Uterus (tissue), 3 donors: ENCODE measurements at regions not wholly inside any gene's neighbourhood (a gene's known extent, or its start where the extent isn't known, plus 50 kb on each side); places are given as distances from the start of the nearest gene placed in this dataset.

Experiments used
- DNase-seq, 2 donors: peaks; one replicate each; pipeline ENCODE4 v3.0.0-alpha.2; 2019 to 2020
- H3K27ac ChIP-seq, 2 donors: fragments of 200-600 bp; sonication (generic); 1 replicate in 1 of 2; 2 replicates in 1 of 2; pipeline ENCODE4 v1.5.1; 2016 to 2018
- H3K27me3 ChIP-seq, 2 donors: fragments of 200-600 bp; sonication (generic); one replicate each; pipeline ENCODE4 v1.5.1; 2018 to 2019; ENCODE audit warnings: control low read depth in 1 of 2
- H3K36me3 ChIP-seq, 2 donors: fragments of 200-600 bp; sonication (generic); one replicate each; pipeline ENCODE4 v1.5.1; 2019; ENCODE audit warnings: control low read depth in 1 of 2
- H3K4me1 ChIP-seq, 2 donors: fragments of 200-600 bp; sonication (generic); one replicate each; pipeline ENCODE4 v1.5.1; 2018 to 2019; ENCODE audit warnings: control low read depth in 1 of 2
- H3K4me3 ChIP-seq, 2 donors: fragments of 200-600 bp; sonication (generic); 1 replicate in 1 of 2; 2 replicates in 1 of 2; pipeline ENCODE4 v1.5.1; 2018 to 2019; ENCODE audit warnings: mild to moderate bottlenecking in 1 of 2
- H3K9me3 ChIP-seq, 2 donors: fragments of 200-600 bp; sonication (generic); one replicate each; pipeline ENCODE4 v1.5.1; 2019; ENCODE audit warnings: control low read depth in 1 of 2
- POLR2A ChIP-seq, 2 donors: fragments of 450-650 bp; IDR thresholded peaks; one replicate each; pipeline ENCODE4 v1.6.1; 2016; ENCODE audit warnings: antibody characterized with exemption in 2 of 2, mild to moderate bottlenecking in 1 of 2, moderate library complexity in 1 of 2
- intact Hi-C: fragments of 100-400 bp; cut with DNase I; formaldehyde crosslinking; loops from one replicate; pipeline ENCODE4 v1.15.1; 2023; ENCODE audit warnings: low total_unique reads
- TF ChIP-seq, protein P1 (sequence below), 4 experiments: fragments of 200-600 bp in 2 of 4; fragments of 450-650 bp in 2 of 4; sonication (generic) in 2 of 4; IDR thresholded peaks; one replicate each; pipeline ENCODE4 v1.5.1; 2016 to 2019; ENCODE audit warnings: antibody characterized with exemption in 4 of 4, mild to moderate bottlenecking in 2 of 4, moderate library complexity in 1 of 4
- donor health status: DM: yes; HTN: yes; CAD: no.

DNA sequence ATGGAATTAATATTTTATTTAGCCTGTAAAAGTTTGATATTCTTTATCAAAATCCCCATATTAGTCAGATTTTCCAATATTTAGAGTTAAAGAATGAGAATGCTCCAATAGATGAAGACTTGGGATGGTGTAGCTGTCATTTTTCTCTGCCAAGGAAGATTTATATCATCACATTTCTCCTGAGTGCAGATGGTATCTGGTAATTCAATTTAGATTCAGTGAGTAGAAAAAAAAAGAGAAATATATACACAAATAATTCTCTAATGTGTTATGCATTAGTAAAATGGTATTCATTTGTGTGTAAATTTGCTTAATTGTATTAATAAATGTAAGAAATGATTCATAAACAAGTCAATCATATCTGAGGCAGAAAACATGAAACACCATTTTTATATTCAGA is 1508.7 kb upstream of the PCDH20 start:
- Histone ChIP-seq H3K27me3 (no peaks in the 10 kb centered on the region), H3K4me1 (no peaks in the 10 kb centered on the region), H3K27ac (no peak overlapping the region), H3K36me3 (no peaks in the 10 kb centered on the region), H3K9me3 (no peaks in the 10 kb centered on the region), H3K4me3 (no peak overlapping the region)
- TF ChIP-seq POLR2A (IDR thresholded peaks at IDR 0.05): no peak
- TF ChIP-seq, protein P1, sequence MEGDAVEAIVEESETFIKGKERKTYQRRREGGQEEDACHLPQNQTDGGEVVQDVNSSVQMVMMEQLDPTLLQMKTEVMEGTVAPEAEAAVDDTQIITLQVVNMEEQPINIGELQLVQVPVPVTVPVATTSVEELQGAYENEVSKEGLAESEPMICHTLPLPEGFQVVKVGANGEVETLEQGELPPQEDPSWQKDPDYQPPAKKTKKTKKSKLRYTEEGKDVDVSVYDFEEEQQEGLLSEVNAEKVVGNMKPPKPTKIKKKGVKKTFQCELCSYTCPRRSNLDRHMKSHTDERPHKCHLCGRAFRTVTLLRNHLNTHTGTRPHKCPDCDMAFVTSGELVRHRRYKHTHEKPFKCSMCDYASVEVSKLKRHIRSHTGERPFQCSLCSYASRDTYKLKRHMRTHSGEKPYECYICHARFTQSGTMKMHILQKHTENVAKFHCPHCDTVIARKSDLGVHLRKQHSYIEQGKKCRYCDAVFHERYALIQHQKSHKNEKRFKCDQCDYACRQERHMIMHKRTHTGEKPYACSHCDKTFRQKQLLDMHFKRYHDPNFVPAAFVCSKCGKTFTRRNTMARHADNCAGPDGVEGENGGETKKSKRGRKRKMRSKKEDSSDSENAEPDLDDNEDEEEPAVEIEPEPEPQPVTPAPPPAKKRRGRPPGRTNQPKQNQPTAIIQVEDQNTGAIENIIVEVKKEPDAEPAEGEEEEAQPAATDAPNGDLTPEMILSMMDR (IDR thresholded peaks at IDR 0.05): no peak
- intact Hi-C loops: no loop called here
- no peak for DNase-seq

DNA sequence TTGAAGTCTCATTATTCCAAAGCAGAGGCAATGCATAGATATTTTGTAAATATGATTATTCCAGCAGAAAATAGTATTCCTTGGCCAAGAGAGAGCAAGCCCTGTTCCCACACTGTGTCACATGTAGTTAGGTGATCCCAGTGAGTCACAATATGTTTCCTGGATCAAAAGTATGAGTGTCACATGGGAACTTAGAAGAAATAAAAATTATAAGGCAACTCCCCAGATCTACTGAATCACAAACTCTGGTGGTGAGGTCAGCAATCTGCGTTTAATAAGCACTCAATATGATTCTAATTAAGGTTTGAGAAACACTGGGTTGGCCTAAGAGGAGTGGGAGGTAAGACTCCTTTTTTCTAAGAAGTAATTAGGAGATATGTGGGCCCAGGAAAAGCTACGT is 1504.5 kb upstream of the PCDH20 start:
- DNase-seq: no peak
- intact Hi-C loops: no loop called here

DNA sequence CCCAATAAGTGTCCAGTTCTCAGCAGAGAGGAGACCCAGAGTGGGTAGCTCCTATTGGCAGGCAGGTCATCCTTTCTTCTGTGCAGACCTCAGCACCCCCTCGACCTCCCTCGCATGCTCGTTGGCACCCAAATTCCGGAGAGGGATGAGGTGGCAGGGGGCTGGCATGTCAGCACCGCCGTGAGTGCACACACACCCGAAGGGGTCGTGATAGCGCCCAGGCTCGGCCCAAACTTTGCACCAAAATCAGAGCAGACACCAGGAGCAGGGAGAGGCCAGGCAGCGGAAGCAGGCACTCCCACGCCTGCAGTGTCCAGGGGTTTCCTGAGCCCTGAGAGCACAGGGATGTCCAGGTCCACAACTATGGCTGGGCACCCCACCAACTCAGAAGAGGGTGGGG is 1503.8 kb upstream of the PCDH20 start:
- TF ChIP-seq, protein P1 (IDR thresholded peaks at IDR 0.05): no peak
- TF ChIP-seq POLR2A (IDR thresholded peaks at IDR 0.05): no peak
- H3K4me1 ChIP-seq: no peaks in the 10 kb centered on the region
- no peak for DNase-seq
- H3K27ac ChIP-seq: no peak overlapping the region
- no peaks in the 10 kb centered on the region for H3K9me3 ChIP-seq
- intact Hi-C loops: no loop called here
- no peaks in the 10 kb centered on the region for H3K36me3 ChIP-seq
- no peak overlapping the region for H3K4me3 ChIP-seq
- H3K27me3 ChIP-seq: no peaks in the 10 kb centered on the region

More for the DNA sequence above, 1504.5 kb upstream of the PCDH20 start:
- Histone ChIP-seq H3K4me3 (no peak overlapping the region), H3K9me3 (no peaks in the 10 kb centered on the region), H3K27ac (no peak overlapping the region), H3K27me3 (no peaks in the 10 kb centered on the region), H3K36me3 (no peaks in the 10 kb centered on the region), H3K4me1 (no peaks in the 10 kb centered on the region)
- no peak for TF ChIP-seq POLR2A (IDR thresholded peaks at IDR 0.05)

GRCh38 chr13:62910541-62911060 is 1495.0 kb upstream of the PCDH20 start:
- no peak overlapping the region for H3K27ac ChIP-seq
- H3K9me3 ChIP-seq: no peaks in the 10 kb centered on the region
- H3K4me1 ChIP-seq: no peaks in the 10 kb centered on the region
- no peak overlapping the region for H3K4me3 ChIP-seq
- TF ChIP-seq POLR2A (IDR thresholded peaks at IDR 0.05): no peak
- TF ChIP-seq, protein P1 (IDR thresholded peaks at IDR 0.05): no peak
- intact Hi-C loops: no loop called here
- DNase-seq: no peak
- H3K27me3 ChIP-seq: no peaks in the 10 kb centered on the region
- H3K36me3 ChIP-seq: no peaks in the 10 kb centered on the region

DNA sequence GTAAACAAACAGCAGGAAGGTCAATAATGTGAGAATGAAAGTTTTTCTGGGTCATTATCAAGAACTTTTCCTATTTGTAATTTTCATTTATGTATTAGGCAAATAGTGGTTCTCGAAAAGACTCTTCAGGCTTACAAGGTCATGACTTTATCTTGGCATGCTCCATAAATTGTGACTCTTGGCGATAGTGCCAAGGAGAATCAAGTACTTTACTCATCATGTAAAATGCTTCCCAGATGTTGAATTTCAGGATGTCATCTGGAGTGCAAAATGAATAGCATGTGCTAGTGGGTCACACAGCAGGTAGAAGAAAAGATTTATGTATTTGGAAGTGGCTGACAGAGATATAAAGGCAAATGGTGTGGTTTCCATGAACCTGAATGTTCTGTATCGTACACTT is 1492.7 kb upstream of the PCDH20 start:
- H3K27me3 ChIP-seq: no peaks in the 10 kb centered on the region
- no peaks in the 10 kb centered on the region for H3K36me3 ChIP-seq
- TF ChIP-seq, protein P1 (IDR thresholded peaks at IDR 0.05): no peak
- TF ChIP-seq POLR2A (IDR thresholded peaks at IDR 0.05): no peak
- H3K9me3 ChIP-seq: no peaks in the 10 kb centered on the region
- H3K27ac ChIP-seq: no peak overlapping the region
- no peaks in the 10 kb centered on the region for H3K4me1 ChIP-seq
- H3K4me3 ChIP-seq: no peak overlapping the region
- intact Hi-C loops: no loop called here
- DNase-seq: no peak

GRCh38 chr13:62906896-62907295 is 1491.2 kb upstream of the PCDH20 start:
- Histone ChIP-seq H3K36me3 (no peaks in the 10 kb centered on the region), H3K4me1 (no peaks in the 10 kb centered on the region), H3K9me3 (no peaks in the 10 kb centered on the region), H3K27ac (no peak overlapping the region), H3K27me3 (no peaks in the 10 kb centered on the region), H3K4me3 (no peak overlapping the region)
- TF ChIP-seq, protein P1 (IDR thresholded peaks at IDR 0.05): no peak
- no peak for TF ChIP-seq POLR2A (IDR thresholded peaks at IDR 0.05)
- intact Hi-C loops: no loop called here
- DNase-seq: no peak
